ENCODE measurements at regions not wholly inside any gene's neighbourhood (a gene's known extent, or its start where the extent isn't known, plus 50 kb on each side); places are given as distances from the start of the nearest gene placed in this dataset.
A peak's percentile ranks its signal among the peaks of the same experiment; 100 is the strongest.

- no peak for DNase-seq (ENCODE audit: low read depth)
- H3K4me3 ChIP-seq (ENCODE audit: low read length) = no peak overlapping the region
- TF ChIP-seq CTCF (conservative IDR thresholded peaks at IDR 0.05; ENCODE audit: low read depth, low read length) = no peak
These were observed 128.9 kb upstream of the SPEF2 start for GRCh38 chr5:35488791-35489190.

DNA sequence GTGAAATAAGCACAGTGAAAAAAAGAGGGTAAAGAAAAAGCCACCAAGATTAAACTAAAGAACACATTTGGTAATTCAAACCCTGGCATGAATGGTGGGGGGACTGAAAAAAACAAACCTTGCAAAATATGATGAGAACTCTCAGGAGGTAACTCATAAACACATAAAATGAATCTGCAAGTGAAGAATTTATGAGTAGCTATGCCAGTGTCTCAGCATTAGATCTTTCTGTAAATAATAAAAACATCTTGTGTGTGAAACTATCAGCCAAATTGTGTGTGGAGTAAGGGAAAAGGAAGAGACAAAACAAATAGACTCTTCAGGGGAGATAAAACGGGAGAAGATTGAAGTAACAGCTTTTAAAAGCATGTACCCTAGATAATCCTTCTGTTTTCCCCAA lies 129.6 kb upstream of the SPEF2 start:
- no peak overlapping the region for H3K4me3 ChIP-seq (ENCODE audit: low read length)
- no peak for DNase-seq (ENCODE audit: low read depth)
- TF ChIP-seq CTCF (conservative IDR thresholded peaks at IDR 0.05; ENCODE audit: low read depth, low read length) = no peak

GRCh38 chr5:35487233-35488025 lies 130.2 kb upstream of the SPEF2 start:
- no peak for TF ChIP-seq CTCF (conservative IDR thresholded peaks at IDR 0.05; ENCODE audit: low read depth, low read length)
- peak; percentile 29 for DNase-seq (ENCODE audit: low read depth)
- no peak overlapping the region for H3K4me3 ChIP-seq (ENCODE audit: low read length)

DNA sequence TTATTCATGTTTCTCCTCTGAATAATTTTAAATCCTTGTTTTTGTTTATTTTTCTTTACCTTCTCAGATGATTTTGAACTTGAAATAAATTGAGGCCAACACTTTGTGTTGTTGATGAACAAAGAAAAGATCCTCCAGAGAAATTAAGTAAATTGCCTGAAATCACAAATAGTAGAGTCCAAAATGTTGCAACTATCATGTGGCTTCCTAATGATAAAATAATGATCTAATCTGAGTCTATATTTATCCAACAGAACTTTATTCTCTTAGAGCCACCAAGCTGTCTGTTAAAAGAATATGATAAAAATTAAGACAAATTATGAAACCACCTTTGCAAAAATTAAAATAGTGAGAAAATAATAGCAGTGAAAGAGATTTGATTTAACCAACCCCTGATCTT lies 132.2 kb upstream of the SPEF2 start:
- DNase-seq (ENCODE audit: low read depth) = no peak
- TF ChIP-seq CTCF (conservative IDR thresholded peaks at IDR 0.05; ENCODE audit: low read depth, low read length) = no peak
- H3K4me3 ChIP-seq (ENCODE audit: low read length) = no peak overlapping the region

GRCh38 chr5:35484241-35484640 lies 133.4 kb upstream of the SPEF2 start:
- no peak for TF ChIP-seq CTCF (conservative IDR thresholded peaks at IDR 0.05; ENCODE audit: low read depth, low read length)
- H3K4me3 ChIP-seq (ENCODE audit: low read length) = no peak overlapping the region
- no peak for DNase-seq (ENCODE audit: low read depth)

DNA sequence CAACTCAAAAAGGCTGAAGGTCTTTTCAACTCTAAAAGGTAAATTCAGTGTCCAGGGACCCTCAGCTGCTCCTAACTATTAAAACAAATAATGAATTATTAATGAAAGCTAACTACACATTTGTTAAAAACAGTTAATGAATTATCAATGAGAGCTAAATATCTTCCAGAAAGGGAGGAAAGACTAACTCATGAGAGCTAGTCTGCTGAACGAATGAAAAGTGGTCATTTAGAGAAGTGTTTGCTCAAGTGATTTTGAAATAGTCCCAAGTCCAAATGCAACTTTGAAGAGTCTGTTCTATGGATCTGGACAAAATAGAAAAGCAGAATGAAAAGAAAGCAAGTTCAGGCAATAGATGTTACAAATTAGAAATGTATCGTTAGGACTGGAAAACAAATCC lies 133.9 kb upstream of the SPEF2 start:
- no peak overlapping the region for H3K4me3 ChIP-seq (ENCODE audit: low read length)
- TF ChIP-seq CTCF (conservative IDR thresholded peaks at IDR 0.05; ENCODE audit: low read depth, low read length) = no peak
- DNase-seq (ENCODE audit: low read depth) = no peak

GRCh38 chr5:35483191-35483590 lies 134.5 kb upstream of the SPEF2 start:
- DNase-seq (ENCODE audit: low read depth) = no peak
- no peak for TF ChIP-seq CTCF (conservative IDR thresholded peaks at IDR 0.05; ENCODE audit: low read depth, low read length)
- H3K4me3 ChIP-seq (ENCODE audit: low read length) = no peak overlapping the region
